ENCODE measurements at regions not wholly inside any gene's neighbourhood (a gene's known extent, or its start where the extent isn't known, plus 50 kb on each side); places are given as distances from the start of the nearest gene placed in this dataset.
"Not testable (repeated sequence)": the region's sequence is repeated elsewhere in the genome, so short reads cannot be mapped to it uniquely, and the experiment has no call there.

DNA sequence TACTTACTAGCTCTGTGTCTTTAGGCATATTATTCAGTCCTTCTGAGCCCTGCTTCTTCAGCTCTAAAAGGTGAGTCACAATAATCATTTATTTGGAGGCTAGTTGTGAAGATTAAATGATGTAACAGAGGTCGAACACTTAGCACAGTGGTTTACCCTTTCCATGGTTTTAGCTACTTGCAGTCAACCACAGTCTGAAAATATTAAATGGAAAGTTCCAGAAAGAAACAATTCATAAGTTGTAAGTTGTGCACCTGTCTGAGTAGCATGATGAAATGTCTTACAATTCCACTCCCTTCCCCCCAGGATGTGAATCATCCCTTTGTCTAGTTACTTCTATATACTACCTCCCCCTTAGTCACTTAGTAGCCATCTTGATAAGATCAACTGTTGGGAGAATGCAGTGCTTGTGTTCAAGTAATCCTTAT is 217.6 kb upstream of the THUMPD2 start:
- no peak for DNase-seq (ENCODE audit: low spot score)

DNA sequence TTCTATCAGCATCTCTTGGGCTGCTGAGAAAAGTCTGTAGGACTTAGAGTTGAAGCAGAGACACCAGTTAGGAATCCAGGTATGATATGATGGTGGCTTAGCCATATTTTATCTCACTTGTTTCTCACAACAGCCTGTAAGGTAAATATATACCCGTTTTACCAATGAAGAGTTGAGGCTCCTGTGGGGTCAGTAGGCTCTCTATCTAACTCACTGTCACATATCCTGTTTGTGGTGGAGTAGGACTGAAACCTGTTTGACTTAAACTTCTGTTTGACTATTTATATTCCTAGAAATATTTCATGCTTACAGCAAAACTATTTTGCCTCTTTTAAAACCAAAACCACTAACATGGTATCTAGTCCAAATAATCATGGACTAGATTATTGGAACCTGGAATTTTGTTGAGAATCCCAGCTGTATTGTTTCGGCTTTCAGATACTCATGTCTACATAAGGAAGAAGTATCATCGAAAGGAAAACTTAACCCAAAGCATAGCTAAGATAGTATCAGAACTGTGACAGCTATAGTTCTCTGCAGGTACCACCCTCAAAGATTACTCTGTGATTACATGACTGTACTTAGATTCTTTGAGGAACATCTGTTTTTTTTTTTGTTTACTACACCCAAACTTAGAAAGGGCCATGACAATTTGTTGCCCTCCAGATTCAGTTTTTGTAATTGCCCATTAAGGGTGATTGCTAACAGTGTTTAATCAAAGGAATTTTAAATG is 216.1 kb upstream of the THUMPD2 start:
- no peak for DNase-seq (ENCODE audit: low spot score)

DNA sequence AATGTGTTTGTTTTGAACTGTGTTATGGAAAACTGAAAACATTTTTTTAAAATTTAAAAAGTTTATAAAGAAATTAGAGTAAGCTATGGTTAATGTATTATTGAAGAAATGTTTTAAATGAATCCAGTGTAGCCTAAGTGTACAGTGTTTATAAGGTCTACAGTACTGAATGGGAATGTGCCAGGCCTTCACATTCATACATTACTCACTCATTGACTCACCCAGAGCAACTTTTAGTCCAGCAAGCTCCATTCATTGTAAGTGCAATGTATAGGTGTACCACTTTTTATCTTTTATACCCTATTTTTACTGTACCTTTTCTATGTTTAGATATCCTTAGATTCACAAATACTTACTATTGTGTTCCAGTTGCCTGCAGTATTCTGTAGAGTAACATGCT is 215.1 kb upstream of the THUMPD2 start:
- no peak for DNase-seq (ENCODE audit: low spot score)

DNA sequence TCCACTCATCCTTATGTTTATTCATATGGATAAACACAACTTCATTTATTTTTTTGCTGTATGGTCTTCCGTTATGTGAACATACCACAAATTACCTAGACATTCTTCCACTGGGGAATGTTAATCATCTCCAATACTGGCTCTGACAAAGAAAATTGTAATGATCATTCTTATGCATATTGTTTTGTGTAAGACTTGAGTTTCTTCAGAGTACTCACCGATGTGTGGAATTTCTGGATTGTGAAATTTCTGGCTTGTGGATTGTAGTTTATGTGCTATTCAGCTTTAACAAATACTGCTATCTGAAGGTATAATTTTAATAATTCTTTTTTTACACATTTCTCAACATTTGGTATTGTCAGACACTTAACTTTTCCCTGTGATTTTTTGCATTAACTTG is 212.2 kb upstream of the THUMPD2 start:
- DNase-seq (ENCODE audit: low spot score): no peak

DNA sequence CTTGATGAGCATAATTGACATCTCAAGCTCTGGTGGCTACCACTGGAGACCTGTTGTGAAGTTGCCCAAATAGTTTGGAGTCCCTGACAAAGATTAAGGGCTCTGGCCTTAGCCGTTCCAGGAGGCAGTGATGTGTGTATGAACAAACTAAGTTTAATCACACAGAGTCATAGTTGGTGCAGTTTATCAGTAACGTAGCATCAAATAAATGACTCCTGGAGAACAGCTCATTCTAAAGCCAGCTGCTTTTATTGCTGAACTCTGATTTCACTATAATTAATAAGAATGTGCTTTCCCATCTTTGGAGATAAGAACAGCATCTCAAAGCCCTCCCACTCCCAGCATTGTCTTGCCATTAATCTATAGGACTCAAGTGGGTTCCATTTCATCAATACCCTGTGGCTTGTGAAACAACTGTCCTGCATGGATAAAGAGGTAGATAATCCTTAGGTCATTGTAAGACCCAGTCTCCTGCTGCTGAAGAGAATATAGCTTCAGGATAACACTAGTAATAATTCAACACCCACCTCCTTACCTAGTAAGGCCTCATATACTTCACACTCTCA is 211.4 kb upstream of the THUMPD2 start:
- DNase-seq (ENCODE audit: low spot score): no peak

DNA sequence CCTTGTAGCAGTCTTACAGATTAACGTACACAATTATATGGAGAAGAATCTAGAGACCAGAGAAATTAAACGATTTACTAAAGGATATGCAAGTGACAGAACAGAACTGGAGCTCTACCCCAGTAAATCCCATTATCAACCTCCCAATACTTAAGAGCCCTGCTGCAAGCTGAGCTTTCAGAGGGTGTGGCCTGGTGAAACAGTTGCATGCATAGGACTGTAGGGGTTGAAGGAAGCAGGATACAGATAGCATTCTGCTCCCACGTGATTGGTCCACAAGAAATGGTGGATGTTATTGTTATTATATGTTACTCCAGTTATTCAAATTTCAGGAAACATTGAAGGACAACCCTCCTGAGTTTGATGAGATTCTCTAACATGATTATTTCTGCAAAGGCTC is 210.8 kb upstream of the THUMPD2 start:
- DNase-seq (ENCODE audit: low spot score): no peak

DNA sequence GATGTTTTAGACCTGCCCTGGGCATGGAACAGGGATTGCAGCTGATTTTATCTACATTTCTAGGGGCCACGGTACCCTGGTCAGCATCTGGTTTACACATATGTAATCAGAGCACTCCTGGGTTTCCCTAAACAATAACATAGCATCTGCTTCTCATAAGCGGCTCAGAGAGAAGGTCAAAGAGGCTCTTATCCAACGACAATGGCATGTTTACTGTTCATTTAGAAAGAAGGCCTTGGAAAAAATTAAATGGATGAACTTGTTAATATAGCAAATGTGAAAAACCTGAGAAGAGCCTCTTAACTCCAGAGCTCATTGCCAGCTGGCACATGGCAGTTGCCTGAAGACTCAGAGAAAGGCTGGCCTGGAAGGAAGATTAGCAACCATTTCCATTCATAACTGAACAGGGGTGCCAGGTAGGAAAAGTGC is 202.8 kb upstream of the THUMPD2 start:
- no peak for DNase-seq (ENCODE audit: low spot score)

DNA sequence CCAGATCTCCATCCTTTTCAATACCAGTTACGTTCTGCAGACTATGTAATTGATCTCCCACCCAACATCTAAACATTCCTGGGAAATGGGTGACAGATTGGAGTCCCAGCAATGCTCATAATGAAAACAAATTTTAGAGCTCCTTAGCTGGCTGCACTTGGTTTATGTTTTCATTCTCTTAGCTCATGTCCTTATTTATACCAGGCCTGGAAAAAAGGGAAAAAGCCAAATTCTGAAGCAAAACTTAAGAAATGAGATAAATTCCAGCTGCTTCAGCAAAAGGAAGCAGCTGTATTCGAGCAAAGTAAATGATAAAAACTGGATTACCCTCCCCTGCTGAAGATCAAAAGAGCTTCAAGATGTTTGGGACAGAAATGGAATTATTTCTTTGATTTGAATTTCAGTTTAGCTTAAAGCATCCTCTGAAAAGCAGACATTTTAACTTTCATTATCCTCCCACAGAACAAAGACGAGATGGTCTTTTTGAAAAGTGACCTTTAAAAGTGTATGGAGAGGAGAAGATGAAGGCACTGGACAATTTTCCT is 196.5 kb upstream of the THUMPD2 start:
- DNase-seq (ENCODE audit: low spot score): no peak

DNA sequence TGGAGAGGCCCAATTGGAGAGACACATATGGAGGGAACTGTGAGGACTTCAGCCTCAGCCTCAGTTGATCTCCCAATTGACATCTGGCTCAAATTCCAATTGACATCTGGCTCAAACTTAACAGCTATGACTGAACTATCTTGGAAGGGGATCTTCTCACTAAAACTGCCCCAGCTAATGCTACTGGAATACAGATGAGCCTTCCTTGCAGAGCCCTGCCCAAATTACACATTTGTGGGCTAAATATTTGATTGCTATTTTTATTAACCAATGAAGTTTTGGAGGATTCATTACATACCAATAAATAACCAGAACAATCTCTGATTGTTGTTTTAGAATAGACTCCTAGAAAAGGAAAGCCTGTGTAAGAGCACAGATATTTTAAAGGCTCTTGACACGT is 189.0 kb upstream of the THUMPD2 start:
- DNase-seq (ENCODE audit: low spot score): no peak

DNA sequence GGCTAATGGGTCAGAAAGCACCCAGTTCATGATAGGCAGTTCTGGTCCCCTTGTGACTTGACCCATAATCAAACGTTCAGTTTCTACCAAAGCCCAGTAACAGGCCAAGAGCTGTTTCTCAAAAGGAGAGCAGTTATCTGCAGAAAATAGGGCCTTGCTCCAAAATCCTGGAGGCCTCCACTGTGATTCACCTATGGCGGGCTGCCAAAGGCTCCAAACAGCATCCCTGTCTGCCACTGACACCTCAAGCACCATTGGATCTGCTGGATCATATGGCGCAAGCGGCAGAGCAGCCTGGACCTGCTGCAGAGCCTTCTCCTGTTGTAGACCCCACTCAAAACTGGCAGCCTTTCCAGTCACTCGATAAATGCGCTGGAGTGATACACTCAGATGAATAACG is 181.6 kb upstream of the THUMPD2 start:
- not testable (repeated sequence) for DNase-seq (ENCODE audit: low spot score)

DNA sequence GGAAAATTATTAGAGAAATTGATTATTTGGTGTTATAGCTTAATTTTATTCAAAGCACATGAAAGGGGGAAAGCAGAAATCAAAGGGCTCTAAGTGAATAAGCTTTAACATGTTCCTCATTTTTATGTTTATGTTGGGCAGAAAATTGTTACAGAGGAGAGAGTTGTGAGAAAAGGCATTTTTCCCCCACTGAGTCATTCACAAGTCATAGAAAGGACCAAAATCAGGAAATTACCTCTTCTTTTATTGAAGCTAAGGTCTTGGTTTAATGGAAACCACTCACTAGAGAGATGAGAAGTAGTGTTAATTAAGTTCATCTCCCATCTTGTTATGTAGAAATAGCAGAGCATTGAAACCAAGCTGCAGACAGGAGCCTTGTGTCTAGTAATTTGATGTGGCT is 175.3 kb upstream of the THUMPD2 start:
- no peak for DNase-seq (ENCODE audit: low spot score)

DNA sequence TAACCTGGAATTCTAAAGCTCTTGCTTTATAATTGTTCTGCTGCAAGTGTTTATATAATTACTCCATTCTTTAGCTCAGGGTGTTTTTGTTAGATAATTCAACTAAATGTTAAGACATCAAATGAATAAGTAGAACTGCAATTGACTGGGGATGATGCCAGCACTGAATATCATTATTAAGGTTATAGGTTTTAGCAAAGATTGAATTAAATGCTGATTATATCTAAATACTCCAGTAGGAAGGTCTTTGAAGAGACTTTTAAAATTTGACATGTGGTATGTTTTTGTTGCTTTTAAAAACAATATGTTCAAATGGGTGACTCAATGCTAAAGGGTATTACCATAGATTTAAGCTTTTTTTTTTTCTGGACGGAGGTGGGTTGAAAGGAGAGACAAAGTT is 170.1 kb upstream of the THUMPD2 start:
- DNase-seq (ENCODE audit: low spot score): no peak

DNA sequence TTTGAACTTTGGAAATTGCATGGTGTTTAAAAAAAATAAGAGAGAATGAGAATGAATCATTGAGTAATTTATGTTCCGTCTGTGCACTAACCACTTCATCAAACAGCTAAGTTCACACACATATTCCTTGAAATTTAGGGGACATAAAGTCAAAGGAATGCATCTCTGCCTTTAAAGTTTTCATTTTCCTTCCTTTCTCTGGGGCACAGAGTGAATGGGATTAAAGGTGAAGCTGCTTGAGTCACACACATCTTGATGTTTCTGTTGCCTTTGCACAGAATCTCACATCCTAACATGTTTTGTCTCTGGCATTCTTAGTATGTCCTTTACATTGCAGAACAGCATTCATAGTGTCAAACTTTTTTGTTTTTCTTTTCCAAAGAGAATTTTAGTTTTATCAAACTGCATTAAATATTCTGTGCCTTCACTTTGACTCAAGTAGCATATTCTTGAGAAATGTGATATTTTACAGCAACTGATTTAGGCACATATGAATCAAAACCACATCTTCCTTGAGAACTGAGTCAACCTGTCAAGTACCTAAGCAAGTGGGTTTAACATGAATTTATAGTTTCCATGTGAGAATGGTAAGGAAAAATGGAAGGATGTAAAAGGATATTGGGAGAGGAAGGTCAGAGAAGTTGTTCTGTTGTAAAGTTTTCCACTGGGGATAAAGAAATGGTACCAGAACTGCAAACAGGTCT is 169.1 kb upstream of the THUMPD2 start:
- no peak for DNase-seq (ENCODE audit: low spot score)

DNA sequence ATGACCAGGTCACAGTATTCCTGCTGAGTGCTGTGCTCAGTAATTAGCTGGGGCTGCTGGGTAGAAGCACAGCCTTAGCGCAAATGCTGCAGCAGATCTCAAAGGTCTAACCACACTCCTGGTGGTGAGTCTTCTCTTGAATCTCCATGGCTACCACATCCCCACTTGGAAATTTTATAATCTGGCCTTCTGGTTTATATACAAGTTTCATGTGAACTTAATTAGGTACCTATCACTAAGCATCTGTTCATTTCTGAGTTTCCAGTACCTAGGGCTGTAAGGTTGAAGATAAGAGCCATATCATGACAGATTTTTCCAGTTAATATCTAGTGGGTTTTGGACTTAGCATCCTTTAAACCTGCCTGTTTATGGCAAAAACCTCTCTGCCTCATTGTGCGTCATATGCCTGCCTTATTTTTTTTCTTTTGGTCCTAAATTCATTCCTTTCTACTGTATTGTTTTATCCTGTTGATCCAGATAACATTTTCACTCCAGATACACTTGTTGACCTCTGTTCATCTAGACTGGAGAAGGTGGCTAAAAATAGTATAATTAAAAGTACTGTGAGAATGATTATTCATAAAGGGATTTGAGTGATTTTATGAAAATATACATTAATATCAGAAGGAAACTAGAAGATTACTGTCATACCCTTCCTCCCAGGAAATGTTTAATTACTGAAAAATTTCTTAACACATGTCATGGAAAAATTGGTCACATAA is 168.4 kb upstream of the THUMPD2 start:
- DNase-seq (ENCODE audit: low spot score): no peak

DNA sequence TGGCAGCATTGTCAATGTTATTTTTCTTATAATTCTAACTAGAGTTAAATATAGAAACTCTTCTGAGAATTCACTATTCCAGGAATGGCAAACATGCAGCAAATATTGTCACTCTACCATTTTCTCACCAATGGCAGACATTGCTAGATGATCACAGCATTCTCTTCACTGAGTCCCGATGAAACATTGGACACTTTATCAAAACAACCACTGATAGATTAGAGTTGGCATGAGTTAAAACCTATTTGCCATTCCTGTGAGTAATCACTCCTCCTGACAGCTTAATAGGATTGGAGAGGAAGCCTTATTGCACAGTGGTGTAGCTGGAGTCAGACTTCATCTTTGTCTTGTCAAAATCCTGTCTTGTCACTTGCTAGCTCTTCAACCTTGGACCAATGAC is 163.9 kb upstream of the THUMPD2 start:
- no peak for DNase-seq (ENCODE audit: low spot score)

DNA sequence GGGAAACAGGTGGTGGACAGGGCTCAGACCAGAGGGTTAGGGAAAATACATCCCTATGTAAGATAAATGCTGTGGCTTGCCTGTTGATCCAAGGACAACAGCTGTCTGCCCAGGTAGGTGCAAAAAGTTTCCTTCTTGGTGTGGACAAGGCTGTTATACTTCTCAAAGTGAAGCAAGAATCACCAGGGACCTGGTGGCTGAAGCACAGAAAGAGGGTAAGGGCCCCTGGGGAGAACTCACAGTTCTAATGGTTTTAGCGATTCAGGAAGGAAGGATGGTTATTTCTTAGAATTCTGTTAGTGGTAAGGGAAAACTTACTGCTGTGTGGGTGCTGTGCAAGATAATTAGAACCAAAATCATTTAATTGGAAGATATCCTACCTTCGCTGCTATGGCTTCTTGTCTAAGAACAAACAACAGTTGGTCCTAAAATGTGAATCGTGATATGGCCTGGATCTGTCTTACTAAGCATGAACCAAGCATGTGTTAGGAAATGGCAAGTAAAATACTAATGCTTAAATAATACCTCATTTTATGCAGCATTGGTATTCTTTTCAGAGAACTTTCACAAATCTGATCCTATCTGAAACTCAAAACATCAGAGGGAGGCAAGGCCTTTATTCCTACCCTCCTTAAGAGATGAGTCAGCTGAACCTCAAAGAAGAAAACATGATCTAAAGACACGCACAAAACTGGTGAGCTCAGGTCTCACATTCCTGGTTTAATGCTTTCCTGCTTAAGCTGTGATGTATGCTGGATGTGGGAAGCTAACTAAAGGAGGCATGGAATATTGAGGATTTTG is 159.2 kb upstream of the THUMPD2 start:
- no peak for DNase-seq (ENCODE audit: low spot score)

DNA sequence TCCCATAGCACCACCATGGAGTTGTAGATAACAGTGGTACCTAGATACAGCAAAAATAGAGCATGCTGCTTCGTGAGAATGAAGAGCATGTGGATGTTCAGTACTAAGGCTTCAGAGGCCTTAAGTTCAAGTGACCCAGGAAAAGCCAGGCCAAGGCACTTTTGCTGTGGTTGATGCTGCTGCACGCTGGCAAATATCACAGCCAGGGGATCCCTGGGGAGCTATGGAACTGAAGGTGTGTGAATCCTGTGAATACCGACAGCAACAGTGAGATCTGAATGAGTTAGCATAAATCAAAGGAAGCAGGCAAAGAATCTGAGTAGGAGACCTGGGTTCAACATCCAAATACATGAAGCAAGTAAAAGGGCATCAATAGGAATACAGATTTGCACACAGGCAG is 158.6 kb upstream of the THUMPD2 start:
- DNase-seq (ENCODE audit: low spot score): no peak

DNA sequence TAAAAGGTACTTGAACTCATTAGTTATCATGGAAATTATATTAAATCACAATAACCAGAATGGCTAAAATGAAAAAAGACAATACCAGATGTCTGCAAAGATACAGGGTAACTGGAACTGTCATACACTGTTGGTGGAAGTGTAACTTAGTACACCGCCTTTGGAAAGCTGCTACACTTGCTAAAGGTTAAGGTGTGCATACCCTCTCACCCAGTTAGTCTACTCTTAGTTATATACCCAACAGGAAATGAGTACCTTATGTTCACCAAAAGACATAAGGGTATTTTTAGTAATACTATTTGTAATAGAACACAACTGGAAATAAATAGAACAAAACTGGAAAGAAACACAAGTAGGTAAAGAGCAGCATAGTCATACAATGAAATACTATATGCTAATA is 155.8 kb upstream of the THUMPD2 start:
- DNase-seq (ENCODE audit: low spot score): no peak

DNA sequence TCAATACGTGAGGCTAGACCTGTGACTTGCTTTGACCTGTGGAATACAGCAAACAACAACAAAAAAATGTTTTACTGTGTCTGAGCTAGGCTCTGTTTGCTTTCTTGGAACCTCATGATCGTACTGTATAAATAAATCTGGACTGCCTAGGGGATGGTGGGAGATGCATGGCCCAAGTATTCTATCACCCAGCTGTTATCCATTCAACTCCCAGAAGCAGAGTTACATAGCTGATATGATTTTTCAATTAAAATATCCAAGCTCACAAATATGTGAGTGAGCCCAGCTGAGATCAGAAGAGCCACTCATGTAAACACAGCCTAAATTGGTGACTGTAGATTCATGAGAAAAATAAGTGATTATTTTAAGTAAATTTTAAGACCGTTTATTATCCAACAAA is 154.1 kb upstream of the THUMPD2 start:
- DNase-seq (ENCODE audit: low spot score): no peak

DNA sequence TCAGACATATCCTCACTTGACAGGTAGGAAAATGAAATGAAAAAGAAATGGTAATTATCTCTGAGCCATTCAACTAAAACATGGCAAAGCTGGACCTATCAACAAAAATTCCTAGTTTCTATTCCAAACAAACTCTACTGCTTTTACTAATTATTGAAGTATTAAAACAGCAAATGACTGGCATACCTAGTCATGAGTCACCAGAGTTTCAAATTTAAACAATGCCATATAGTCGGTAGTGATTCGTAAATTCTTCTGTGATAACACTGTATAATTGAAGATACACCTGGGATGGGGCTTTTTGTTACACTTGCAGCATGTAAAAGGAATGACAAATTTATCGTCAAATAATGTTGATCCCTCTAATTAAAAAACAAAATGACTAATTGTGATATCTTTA is 153.1 kb upstream of the THUMPD2 start:
- no peak for DNase-seq (ENCODE audit: low spot score)

DNA sequence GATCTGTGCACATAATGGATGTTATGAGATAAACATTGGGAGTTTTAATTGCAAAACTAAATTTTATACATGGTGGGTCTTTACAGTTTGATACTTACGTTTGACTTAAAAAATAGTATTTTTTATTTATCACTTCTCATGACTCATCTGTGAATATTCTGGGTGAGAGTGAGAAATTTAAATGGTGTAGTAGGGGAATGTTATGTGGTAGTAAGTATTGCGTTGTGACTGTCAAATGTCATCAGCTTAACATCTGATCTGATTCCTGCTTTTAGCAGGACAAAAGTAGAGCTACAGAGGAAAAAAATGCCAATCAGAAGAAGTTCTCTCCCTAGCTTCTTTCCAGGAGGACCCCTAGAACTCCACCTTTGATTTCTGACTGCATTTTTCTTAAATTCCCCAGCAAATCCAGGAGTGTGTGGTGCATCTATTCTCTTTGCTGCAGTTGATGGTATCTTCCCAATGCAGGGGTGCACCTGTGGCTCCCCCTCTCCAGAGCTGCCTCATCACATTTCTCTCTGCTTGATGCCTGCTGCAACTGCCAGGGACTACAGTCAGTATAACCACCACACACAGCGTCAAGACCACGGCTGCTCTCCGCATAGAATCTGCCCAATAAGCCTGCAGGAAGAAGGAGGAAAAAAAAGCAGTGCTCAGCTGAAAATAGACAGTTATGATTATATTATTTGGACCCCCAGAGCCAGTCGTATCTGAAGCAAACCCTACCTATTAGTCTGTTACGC is 151.3 kb upstream of the THUMPD2 start:
- no peak for DNase-seq (ENCODE audit: low spot score)

All from hematopoietic multipotent progenitor cell treated with erythropoietin and hydrocortisone succinate and interleukin-3 and kit ligand, for 17 days (in vitro differentiated cells).